Mesendoderm (in vitro differentiated cells): ENCODE measurements at regions not wholly inside any gene's neighbourhood (a gene's known extent, or its start where the extent isn't known, plus 50 kb on each side); places are given as distances from the start of the nearest gene placed in this dataset.

Experiments used
- DNase-seq: peaks from one replicate; pipeline ENCODE4 v3.0.0; 2013
- H2AK5ac ChIP-seq: 2 replicates; pipeline ENCODE4 v1.6.1; 2013; ENCODE audit warnings: low read length, inconsistent platforms
- H2BK120ac ChIP-seq: 2 replicates; pipeline ENCODE4 v1.6.1; 2013; ENCODE audit warnings: low read depth, mild to moderate bottlenecking, low read length, moderate library complexity, mixed read lengths
- H2BK15ac ChIP-seq: replicated peaks from 2 replicates; pipeline ENCODE4 v1.6.1; 2013; ENCODE audit warnings: low read depth, mild to moderate bottlenecking, moderate library complexity
- H2BK5ac ChIP-seq: 2 replicates; pipeline ENCODE4 v1.6.1; 2013; ENCODE audit warnings: low read length, inconsistent platforms
- H3K18ac ChIP-seq: 2 replicates; pipeline ENCODE4 v1.6.1; 2013; ENCODE audit warnings: mild to moderate bottlenecking, low read length, mixed read lengths
- H3K23ac ChIP-seq: one replicate; pipeline ENCODE4 v1.6.1; 2013; ENCODE audit warnings: low read length
- H3K27ac ChIP-seq: 2 replicates; pipeline ENCODE4 v1.5.1; 2013; ENCODE audit warnings: low read depth, mild to moderate bottlenecking, inconsistent platforms, low read length, moderate library complexity
- H3K27me3 ChIP-seq: 2 replicates; pipeline ENCODE4 v1.6.1; 2013; ENCODE audit warnings: low read length, control low read depth, mild to moderate bottlenecking, inconsistent platforms; ENCODE audit not compliant: insufficient read depth, poor library complexity
- H3K36me3 ChIP-seq: 2 replicates; pipeline ENCODE4 v1.6.1; 2013; ENCODE audit warnings: low read length, inconsistent platforms; ENCODE audit not compliant: control insufficient read depth, insufficient read depth
- H3K4ac ChIP-seq: one replicate; pipeline ENCODE4 v1.6.1; 2013; ENCODE audit warnings: low read depth, mild to moderate bottlenecking, low read length, moderate library complexity
- H3K4me1 ChIP-seq: 2 replicates; pipeline ENCODE4 v1.6.1; 2013; ENCODE audit warnings: low read depth, low read length, inconsistent platforms; ENCODE audit not compliant: control insufficient read depth
- H3K4me2 ChIP-seq: 2 replicates; pipeline ENCODE4 v1.6.1; 2013; ENCODE audit warnings: low read length
- H3K4me3 ChIP-seq: 2 replicates; pipeline ENCODE4 v1.5.1; 2013; ENCODE audit warnings: mild to moderate bottlenecking, low read length
- H3K56ac ChIP-seq: one replicate; pipeline ENCODE4 v1.6.1; 2013; ENCODE audit warnings: low read length
- H3K79me1 ChIP-seq: 2 replicates; pipeline ENCODE4 v1.6.1; 2013; ENCODE audit warnings: low read length, inconsistent platforms
- H3K79me2 ChIP-seq: 2 replicates; pipeline ENCODE4 v1.6.1; 2013; ENCODE audit warnings: mild to moderate bottlenecking, low read length; ENCODE audit not compliant: control insufficient read depth, insufficient read depth
- H3K9ac ChIP-seq: 2 replicates; pipeline ENCODE4 v1.6.1; 2013; ENCODE audit warnings: low read length, inconsistent platforms
- H4K5ac ChIP-seq: one replicate; pipeline ENCODE4 v1.6.1; 2013; ENCODE audit warnings: low read length
- H4K8ac ChIP-seq: one replicate; pipeline ENCODE4 v1.6.1; 2013; ENCODE audit warnings: low read depth, mild to moderate bottlenecking, control low read depth, low read length, moderate library complexity
- WGBS: extraction: QIAGEN DNeasy Blood & Tissue Kit; methylation state at CpG from one replicate; pipeline ENCODE4 v1.1.7; 2013; ENCODE audit warnings: low lambda C conversion rate, missing lambda C conversion rate; ENCODE audit not compliant: insufficient coverage; ENCODE audit errors: extremely low coverage; 5-methylcytosine and 5-hydroxymethylcytosine counted together

- Histone ChIP-seq H3K23ac (no peak overlapping the region), H3K9ac (no peak overlapping the region), H3K18ac (no peak overlapping the region), H4K5ac (no peak overlapping the region), H2AK5ac (no peak overlapping the region), H3K4ac (no peak overlapping the region), H3K79me2 (no peaks in the 10 kb centered on the region), H2BK120ac (no peak overlapping the region), H4K8ac (no peak overlapping the region), H2BK15ac (no peak overlapping the region), H3K79me1 (no peaks in the 10 kb centered on the region), H3K27ac (no peak overlapping the region), H3K4me1 (no peaks in the 10 kb centered on the region), H3K36me3 (no peaks in the 10 kb centered on the region), H3K56ac (no peak overlapping the region), H3K27me3 (no peaks in the 10 kb centered on the region), H3K4me3 (no peak overlapping the region), H2BK5ac (no peak overlapping the region), H3K4me2 (no peak overlapping the region)
- DNase-seq = peak; percentile 26
- no CpG with 5 or more reads among the region's 7 CpGs for WGBS
These were observed 486.8 kb downstream of the PDCD6IP start for GRCh38 chr3:34284959-34285826.

- Histone ChIP-seq H3K27ac (no peak overlapping the region), H2BK15ac (no peak overlapping the region)
These were observed 487.4 kb downstream of the PDCD6IP start for GRCh38 chr3:34285827-34286188.

GRCh38 chr3:34292605-34293300 lies 494.3 kb downstream of the PDCD6IP start:
- no peak for DNase-seq
- Histone ChIP-seq H3K4me1 (no peaks in the 10 kb centered on the region), H3K56ac (no peak overlapping the region)

More at GRCh38 chr3:34285827-34286188, 487.4 kb downstream of the PDCD6IP start:
- no peak overlapping the region for H4K5ac ChIP-seq
- H3K4me1 ChIP-seq = no peaks in the 10 kb centered on the region
- no peaks in the 10 kb centered on the region for H3K27me3 ChIP-seq
- no peak overlapping the region for H2BK120ac ChIP-seq
- no peaks in the 10 kb centered on the region for H3K36me3 ChIP-seq
- no peak overlapping the region for H3K9ac ChIP-seq
- no peak overlapping the region for H3K56ac ChIP-seq
- H3K79me1 ChIP-seq = no peaks in the 10 kb centered on the region
- no peak overlapping the region for H3K23ac ChIP-seq
- WGBS = no CpG with 5 or more reads among the region's 2 CpGs
- peak overlapping the region; percentile 31 for H3K18ac ChIP-seq
- H4K8ac ChIP-seq = no peak overlapping the region
- no peak overlapping the region for H2AK5ac ChIP-seq
- H3K4ac ChIP-seq = no peak overlapping the region
- no peak overlapping the region for H3K4me2 ChIP-seq
- no peak overlapping the region for H3K4me3 ChIP-seq
- DNase-seq = no peak
- H2BK5ac ChIP-seq = no peak overlapping the region
- no peaks in the 10 kb centered on the region for H3K79me2 ChIP-seq

DNA sequence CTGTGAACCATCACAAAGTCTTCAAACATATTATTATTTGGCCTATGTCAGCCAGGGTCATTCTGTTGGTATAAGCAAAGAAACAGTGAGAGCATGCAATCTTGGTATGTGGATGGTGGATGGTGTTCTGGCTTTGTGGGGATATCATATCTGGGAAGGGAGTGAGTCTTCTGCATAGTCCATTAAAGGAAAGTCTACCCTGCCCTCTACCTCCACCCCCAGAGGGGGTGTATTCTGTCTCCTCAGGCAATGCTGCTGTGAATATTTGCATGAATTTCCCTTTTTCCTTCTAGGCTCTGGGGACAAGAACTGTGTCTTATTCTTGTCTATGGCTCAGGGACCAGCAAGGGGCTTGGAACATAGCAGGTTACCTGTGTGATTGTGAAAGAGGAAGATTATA lies 495.8 kb downstream of the PDCD6IP start:
- no peak overlapping the region for H3K4me2 ChIP-seq
- no peak overlapping the region for H2BK15ac ChIP-seq
- no peak overlapping the region for H3K27ac ChIP-seq
- no peak overlapping the region for H2BK5ac ChIP-seq
- H4K5ac ChIP-seq = no peak overlapping the region
- H3K79me2 ChIP-seq = no peaks in the 10 kb centered on the region
- no peak overlapping the region for H4K8ac ChIP-seq
- H2BK120ac ChIP-seq = no peak overlapping the region
- no peaks in the 10 kb centered on the region for H3K79me1 ChIP-seq
- H2AK5ac ChIP-seq = no peak overlapping the region
- H3K9ac ChIP-seq = no peak overlapping the region
- no peak for DNase-seq
- no peak overlapping the region for H3K56ac ChIP-seq
- no peak overlapping the region for H3K4ac ChIP-seq
- H3K27me3 ChIP-seq = no peaks in the 10 kb centered on the region
- no peak overlapping the region for H3K4me3 ChIP-seq
- no peaks in the 10 kb centered on the region for H3K4me1 ChIP-seq
- no peak overlapping the region for H3K23ac ChIP-seq
- H3K18ac ChIP-seq = no peak overlapping the region
- H3K36me3 ChIP-seq = no peaks in the 10 kb centered on the region

More at GRCh38 chr3:34292605-34293300, 494.3 kb downstream of the PDCD6IP start:
- Histone ChIP-seq H3K4me3 (no peak overlapping the region), H3K79me1 (no peaks in the 10 kb centered on the region), H2BK15ac (no peak overlapping the region), H3K4ac (no peak overlapping the region), H4K5ac (no peak overlapping the region), H2BK120ac (no peak overlapping the region), H3K27ac (no peak overlapping the region), H4K8ac (no peak overlapping the region), H3K23ac (no peak overlapping the region), H3K18ac (no peak overlapping the region), H3K79me2 (no peaks in the 10 kb centered on the region), H3K27me3 (no peaks in the 10 kb centered on the region), H3K36me3 (no peaks in the 10 kb centered on the region), H2BK5ac (no peak overlapping the region), H3K9ac (no peak overlapping the region), H2AK5ac (no peak overlapping the region), H3K4me2 (no peak overlapping the region)
- no CpG with 5 or more reads among the region's 3 CpGs for WGBS

GRCh38 chr3:34296796-34297195 lies 498.4 kb downstream of the PDCD6IP start:
- no peak overlapping the region for H2BK120ac ChIP-seq
- no peak overlapping the region for H2BK15ac ChIP-seq
- no peaks in the 10 kb centered on the region for H3K79me1 ChIP-seq
- H3K4ac ChIP-seq = no peak overlapping the region
- no peak overlapping the region for H3K4me2 ChIP-seq
- H3K27ac ChIP-seq = no peak overlapping the region
- H4K8ac ChIP-seq = no peak overlapping the region
- H2BK5ac ChIP-seq = no peak overlapping the region
- no peak overlapping the region for H3K9ac ChIP-seq
- no CpG with 5 or more reads among the region's 4 CpGs for WGBS
- no peaks in the 10 kb centered on the region for H3K4me1 ChIP-seq
- no peak overlapping the region for H3K56ac ChIP-seq
- no peak overlapping the region for H3K23ac ChIP-seq
- no peaks in the 10 kb centered on the region for H3K36me3 ChIP-seq
- H2AK5ac ChIP-seq = no peak overlapping the region
- no peak overlapping the region for H3K18ac ChIP-seq
- H3K79me2 ChIP-seq = no peaks in the 10 kb centered on the region
- H4K5ac ChIP-seq = no peak overlapping the region
- DNase-seq = no peak
- no peak overlapping the region for H3K4me3 ChIP-seq
- H3K27me3 ChIP-seq = no peaks in the 10 kb centered on the region
